HG02678 (cell line): ENCODE measurements at regions not wholly inside any gene's neighbourhood (a gene's known extent, or its start where the extent isn't known, plus 50 kb on each side); places are given as distances from the start of the nearest gene placed in this dataset.

ENCODE experiments used
- ATAC-seq: cut with Tn5 transposase; IDR thresholded peaks from one replicate; pipeline ENCODE4 v1.9.1; 2021; ENCODE audit warnings: mild to moderate bottlenecking, moderate library complexity; ENCODE audit not compliant: unreplicated experiment

DNA sequence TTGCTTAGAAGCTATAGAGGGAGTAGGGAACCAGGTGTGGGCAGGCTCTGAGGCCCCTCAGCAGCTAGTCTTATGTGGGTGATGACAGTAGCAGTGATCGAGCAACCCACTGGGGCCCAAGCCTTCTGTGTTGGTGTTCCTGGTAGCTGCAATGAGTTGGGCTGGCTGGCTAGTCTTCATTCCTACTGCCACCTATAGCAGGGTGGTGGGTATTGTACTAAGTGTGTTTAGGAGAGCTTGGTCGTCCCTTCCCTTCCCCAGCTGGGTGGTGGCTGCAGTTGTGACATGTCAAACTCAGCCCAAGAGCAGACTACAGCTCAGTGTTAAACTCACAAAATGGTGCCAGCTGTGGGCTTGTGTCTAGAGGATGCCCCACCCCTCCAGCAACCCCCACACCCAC, 486.1 kb upstream of the UBE2E3 start:
- ATAC-seq: no peak

GRCh38 chr2:180482696-180483095, 475.6 kb upstream of the CWC22 start:
- no peak for ATAC-seq

DNA sequence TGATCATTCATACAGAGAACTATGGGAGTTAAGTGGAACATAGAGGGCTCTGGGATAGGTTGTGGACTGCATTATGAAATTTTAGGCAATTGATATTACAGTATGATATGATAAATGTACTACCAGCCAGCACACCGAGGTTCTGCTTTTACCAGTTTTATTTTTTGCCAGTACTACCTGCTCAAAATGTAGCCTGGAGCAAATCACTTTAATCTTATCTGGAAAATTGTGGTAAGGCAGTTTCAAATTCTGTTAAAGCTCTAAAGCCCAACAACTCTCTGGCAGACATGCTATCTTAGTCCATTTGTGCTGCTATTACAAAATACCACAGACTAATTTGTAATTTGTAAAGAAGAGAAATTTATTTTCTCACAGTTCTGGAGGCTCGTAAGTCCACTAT, 474.9 kb upstream of the CWC22 start:
- no peak for ATAC-seq

GRCh38 chr2:180478883-180479282, 471.8 kb upstream of the CWC22 start:
- no peak for ATAC-seq

DNA sequence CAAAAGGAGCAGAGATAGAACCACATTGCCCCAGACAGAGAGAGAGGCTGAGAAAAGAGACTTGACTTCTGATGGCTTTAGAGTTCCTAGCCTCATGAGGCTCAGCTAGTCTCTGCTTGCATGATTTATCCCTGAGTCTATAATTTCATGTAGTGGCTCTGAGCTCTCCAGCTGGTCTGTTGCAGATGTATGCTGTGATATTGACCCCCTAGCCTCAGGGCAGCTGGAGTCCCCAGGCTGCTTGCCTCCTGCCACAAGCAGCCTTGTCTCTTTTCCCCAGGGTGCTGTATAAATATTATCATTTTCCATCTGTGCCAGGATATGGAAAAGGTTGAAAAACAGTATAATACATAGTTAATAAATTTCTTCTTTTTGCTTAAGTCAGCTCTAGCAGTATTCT, 467.6 kb upstream of the CWC22 start:
- no peak for ATAC-seq

- no peak for ATAC-seq
Measured at GRCh38 chr2:180473456-180473855, 466.4 kb upstream of the CWC22 start.

- no peak for ATAC-seq
Measured at GRCh38 chr2:180472133-180472532, 465.0 kb upstream of the CWC22 start.

GRCh38 chr2:180463608-180464007, 456.5 kb upstream of the CWC22 start:
- ATAC-seq: no peak

DNA sequence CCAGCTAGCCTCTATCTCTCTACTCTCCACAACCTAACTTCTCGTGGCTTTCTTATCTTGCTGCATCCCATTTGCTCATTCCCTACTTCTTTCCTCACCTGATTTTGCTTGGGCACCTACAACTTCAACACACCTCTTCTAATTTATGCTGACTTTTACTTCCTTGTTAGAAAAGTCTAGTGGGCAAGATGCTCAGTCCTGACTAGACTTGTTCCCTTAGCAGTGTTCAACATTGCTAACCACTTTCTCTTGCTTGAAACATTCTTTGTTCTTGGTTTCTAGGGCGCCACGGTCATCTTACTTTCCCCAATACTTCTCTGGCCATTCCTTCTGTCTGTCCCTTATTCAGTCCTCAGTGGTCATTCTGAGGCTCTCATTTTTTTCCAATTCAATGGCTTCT, 454.7 kb upstream of the CWC22 start:
- ATAC-seq: no peak

GRCh38 chr2:180456801-180457200, 449.7 kb upstream of the CWC22 start:
- ATAC-seq: no peak

DNA sequence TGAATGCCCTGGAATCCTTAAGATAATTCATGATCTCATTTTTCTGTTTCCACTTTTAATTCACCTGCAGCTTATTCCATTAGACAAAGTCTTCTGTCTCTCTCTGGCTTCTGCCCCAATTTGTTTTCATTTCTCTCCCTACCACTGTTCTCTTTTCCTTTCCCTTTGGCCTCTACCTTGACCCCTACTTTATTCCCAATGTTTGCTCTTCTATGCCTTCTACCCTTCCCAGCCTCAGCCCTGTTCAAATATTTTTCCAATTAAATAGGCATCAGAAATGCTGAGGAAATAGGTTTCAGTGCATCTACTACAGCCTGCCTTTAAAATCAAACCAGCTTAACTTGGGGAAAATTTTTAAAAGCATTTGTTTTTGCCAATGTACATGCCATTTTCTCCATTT, 443.7 kb upstream of the CWC22 start:
- ATAC-seq: no peak

DNA sequence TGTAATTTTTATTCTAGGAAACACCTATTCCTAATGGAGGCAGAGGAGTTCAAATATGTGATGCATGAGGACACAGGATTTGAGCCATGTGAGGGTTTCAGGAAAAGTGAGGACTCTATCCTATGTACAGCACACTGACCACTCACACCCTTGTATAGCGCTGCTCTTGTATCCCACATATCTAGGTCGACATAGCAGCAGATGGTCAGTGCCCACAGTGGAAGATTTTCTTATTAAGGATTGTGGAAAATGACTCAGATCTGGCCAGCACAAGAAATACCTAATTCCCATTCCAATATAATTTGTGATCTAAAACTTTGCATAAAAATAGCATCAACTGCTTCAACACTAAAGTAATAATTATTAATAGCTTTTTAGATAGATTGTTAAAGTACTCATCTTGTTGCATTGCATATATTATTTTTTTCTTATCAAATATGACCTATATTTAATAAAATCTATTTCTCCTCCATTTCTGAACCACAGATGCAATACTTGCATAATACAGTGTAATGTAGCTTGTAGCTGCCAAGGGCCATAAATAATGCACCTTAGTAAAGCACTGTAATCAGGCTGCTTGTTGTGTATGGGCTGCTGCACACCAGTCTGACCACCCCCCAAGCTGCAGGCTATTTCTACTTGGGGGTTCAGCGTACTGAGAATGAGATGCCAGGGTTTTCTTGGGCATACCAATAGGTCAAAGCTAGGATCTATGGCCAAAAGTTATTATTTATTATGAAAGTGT, 442.2 kb upstream of the CWC22 start:
- no peak for ATAC-seq

DNA sequence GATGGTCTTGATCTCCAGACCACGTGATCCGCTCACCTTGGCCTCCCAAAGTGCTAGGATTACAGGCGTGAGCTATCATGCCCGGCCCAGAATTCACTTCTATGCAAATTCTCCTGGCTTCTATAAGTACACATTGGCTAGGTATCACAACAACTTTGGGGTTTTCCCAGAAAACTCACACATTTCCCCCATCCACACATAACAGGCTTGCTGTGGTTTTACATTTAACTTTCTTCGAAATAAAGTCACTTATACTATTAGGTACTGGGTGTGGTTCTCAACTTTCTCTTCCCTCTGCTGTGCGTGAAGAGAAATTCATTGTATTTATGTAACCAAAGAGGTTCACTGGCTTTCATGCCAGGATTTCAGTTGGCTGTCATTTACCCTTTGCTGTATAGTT, 439.4 kb upstream of the CWC22 start:
- no peak for ATAC-seq

DNA sequence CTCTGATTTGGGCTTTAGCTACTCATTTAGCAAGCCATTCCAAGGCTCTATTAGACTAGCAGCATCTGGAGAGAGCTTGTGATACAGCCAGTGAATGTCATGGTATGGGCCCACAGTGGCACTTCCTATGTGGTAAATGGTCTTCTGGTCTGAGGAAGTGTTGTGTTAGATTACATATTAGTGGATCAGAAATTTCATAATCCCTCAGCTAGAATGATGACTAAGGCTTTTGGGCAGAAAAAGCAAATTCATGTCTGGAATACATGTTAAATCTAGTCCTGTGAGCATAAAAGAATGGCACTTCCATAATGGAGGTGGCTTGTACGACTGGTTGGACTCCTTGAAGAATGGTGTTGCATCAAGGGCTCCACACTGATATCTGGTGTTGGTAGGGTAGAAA, 436.8 kb upstream of the CWC22 start:
- no peak for ATAC-seq

DNA sequence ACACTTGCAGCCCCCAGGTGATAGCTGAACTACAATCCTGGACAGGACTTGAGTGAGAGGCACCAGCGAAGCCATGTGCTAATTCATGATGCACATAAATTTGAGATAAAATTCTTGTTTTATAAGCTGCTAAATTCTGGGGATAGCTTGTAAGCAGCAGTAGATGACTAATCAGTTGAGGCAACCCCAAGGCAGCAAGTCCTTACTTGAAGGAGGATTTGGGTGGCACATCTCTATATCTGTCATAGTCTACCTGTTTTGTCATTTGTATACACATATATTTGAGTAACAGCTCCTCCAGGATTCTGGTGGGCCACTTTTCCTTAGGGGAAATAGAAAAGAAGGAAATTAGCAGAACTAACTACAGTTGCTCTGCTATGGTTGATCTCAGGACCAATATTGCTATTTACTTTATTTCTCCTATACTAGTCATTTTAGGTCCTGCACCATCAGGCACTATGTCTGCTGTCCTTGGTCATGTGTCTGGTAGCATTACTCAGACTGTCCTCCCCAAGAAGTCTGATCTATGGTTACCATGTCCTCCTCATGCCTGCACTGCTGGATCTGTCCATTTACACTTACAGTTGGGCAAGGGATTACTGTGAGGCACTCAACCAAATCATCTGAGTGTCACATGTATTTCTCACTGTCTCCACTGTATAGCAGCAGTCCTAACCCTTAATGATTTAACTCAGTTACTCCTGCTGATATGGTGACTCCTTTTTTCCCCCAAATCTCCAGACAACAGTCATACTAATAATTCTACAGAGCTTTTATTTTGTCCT, 436.0 kb upstream of the CWC22 start:
- no peak for ATAC-seq

DNA sequence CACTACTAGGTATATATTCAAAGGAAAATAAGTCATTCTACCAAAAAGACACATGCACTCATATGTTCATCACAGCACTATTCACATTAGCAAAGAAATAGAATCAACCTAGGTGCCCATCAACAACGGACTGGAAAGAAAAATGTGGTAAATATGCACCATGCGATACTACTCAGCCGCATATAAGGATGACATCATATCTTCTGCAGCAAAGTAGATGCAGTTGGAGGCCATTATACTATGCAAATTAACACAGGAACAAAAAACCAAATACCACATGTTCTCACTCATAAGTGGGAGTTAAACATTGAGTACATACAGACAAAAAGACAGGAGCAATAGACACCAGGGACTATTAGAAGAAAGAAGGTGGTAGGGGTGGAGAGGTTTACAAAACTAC, 412.1 kb upstream of the CWC22 start:
- ATAC-seq: no peak

DNA sequence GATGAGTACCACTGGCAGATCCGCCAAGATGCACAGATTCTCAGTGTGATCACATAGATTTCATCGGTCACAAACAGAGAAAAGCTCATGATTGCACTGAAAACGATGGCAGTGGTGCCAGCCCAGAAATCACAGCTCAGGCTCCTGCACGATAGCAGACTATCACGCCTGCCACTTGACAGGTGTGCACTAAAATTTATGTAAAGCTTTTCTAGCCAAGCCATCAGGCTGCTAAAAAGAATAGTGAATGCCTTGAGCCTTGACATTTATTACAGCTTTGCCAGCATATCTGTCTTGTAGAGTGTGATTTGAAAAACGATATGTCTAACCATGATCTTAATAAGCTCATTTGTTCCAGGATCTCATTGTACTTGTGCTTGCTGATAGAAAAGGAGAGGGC, 409.5 kb upstream of the CWC22 start:
- no peak for ATAC-seq

- ATAC-seq: no peak
Measured at GRCh38 chr2:180413336-180413735, 406.2 kb upstream of the CWC22 start.

DNA sequence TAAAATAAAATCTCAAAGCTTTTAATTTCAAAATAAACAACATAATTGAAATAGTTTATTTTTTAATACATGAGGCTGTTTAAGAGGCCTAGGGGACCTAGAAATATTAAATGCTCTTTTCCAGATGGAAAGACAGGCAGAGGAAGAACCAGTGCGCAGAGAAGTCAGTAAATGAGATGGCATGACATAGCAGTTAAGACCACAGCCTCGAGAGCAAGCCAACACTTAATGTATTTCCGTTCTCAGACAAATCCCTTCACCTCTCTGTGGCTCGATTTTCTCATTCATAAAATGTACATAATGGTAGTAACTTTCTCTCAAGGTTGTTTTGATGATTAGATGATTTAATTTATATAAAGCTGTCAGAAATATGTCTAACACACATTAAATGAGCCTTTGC, 405.1 kb upstream of the CWC22 start:
- no peak for ATAC-seq

GRCh38 chr2:180411661-180412060, 404.6 kb upstream of the CWC22 start:
- peak; percentile 83 for ATAC-seq

DNA sequence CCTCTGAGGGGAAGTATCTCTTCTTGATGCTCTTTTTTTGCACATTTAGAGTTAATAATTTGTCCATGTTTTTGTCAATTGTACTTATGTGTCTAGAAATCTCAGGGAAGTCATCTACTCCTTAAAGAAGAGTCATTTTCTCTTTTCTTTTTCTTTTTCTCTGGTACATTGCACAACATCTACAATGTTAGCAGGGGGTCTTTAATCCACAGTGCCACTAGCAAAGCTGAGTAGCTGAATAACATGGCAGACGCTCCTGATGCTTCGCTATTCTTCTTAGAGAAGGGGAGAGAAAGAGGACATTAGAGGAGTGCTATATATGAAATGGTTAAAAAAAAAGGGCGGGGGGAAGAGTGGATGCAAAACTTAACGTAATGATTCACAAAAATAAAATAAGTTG, 399.6 kb upstream of the CWC22 start:
- ATAC-seq: no peak

GRCh38 chr2:180405520-180405919, 398.4 kb upstream of the CWC22 start:
- ATAC-seq: no peak

DNA sequence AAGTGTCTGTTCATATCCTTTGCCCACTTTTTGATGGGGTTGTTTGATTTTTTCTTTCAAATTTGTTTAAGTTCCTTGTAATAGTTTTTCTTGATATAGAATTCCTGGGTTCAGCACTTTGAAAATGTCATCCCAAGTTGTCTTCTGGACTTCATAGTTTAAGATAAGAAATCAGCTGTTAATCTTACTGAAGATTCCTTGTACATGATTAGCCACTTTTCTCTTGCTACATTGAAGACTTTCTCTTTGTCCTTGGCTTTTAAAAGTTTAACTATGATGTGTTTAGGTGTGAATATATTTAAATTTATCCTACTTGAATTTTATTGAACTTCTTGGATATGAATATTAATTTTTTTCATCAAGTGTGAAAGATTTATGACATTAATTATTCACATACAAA, 387.2 kb upstream of the CWC22 start:
- no peak for ATAC-seq
